ENCODE measurements at regions not wholly inside any gene's neighbourhood (a gene's known extent, or its start where the extent isn't known, plus 50 kb on each side); places are given as distances from the start of the nearest gene placed in this dataset.
"Not testable (repeated sequence)": the region's sequence is repeated elsewhere in the genome, so short reads cannot be mapped to it uniquely, and the experiment has no call there.

GRCh38 chr4:19063662-19064061, 1042.1 kb upstream of the LCORL start:
- no peak for DNase-seq (ENCODE audit: low spot score)

- no peak for DNase-seq (ENCODE audit: low spot score)
Measured at GRCh38 chr4:19054916-19055315, 1033.4 kb upstream of the LCORL start.

- DNase-seq (ENCODE audit: low spot score) = no peak
Measured at GRCh38 chr4:19051831-19052230, 1030.3 kb upstream of the LCORL start.

GRCh38 chr4:19047279-19047880, 1025.8 kb upstream of the LCORL start:
- no peak for DNase-seq (ENCODE audit: low spot score)

- DNase-seq (ENCODE audit: low spot score) = no peak
Measured at GRCh38 chr4:19039816-19040215, 1018.3 kb upstream of the LCORL start.

GRCh38 chr4:19038231-19038630, 1016.7 kb upstream of the LCORL start:
- DNase-seq (ENCODE audit: low spot score) = no peak

- DNase-seq (ENCODE audit: low spot score) = no peak
Measured at GRCh38 chr4:19033816-19034733, 1012.5 kb upstream of the LCORL start.

GRCh38 chr4:19030536-19030935, 1009.0 kb upstream of the LCORL start:
- DNase-seq (ENCODE audit: low spot score) = no peak

GRCh38 chr4:19030048-19030447, 1008.5 kb upstream of the LCORL start:
- no peak for DNase-seq (ENCODE audit: low spot score)

GRCh38 chr4:19026281-19026680, 1004.7 kb upstream of the LCORL start:
- no peak for DNase-seq (ENCODE audit: low spot score)

GRCh38 chr4:19025031-19025430, 1003.5 kb upstream of the LCORL start:
- no peak for DNase-seq (ENCODE audit: low spot score)

- DNase-seq (ENCODE audit: low spot score) = no peak
Measured at GRCh38 chr4:19024047-19024446, 1002.5 kb upstream of the LCORL start.

- no peak for DNase-seq (ENCODE audit: low spot score)
Measured at GRCh38 chr4:19021617-19022016, 1000.1 kb upstream of the LCORL start.

GRCh38 chr4:19016550-19016949, 995.0 kb upstream of the LCORL start:
- not testable (repeated sequence) for DNase-seq (ENCODE audit: low spot score)

GRCh38 chr4:19014594-19014993, 993.0 kb upstream of the LCORL start:
- no peak for DNase-seq (ENCODE audit: low spot score)

GRCh38 chr4:19010761-19011160, 989.2 kb upstream of the LCORL start:
- DNase-seq (ENCODE audit: low spot score) = no peak

- no peak for DNase-seq (ENCODE audit: low spot score)
Measured at GRCh38 chr4:19009881-19010280, 988.3 kb upstream of the LCORL start.

- DNase-seq (ENCODE audit: low spot score) = no peak
Measured at GRCh38 chr4:19005211-19005610, 983.7 kb upstream of the LCORL start.

GRCh38 chr4:19002170-19002569, 980.6 kb upstream of the LCORL start:
- DNase-seq (ENCODE audit: low spot score) = no peak

GRCh38 chr4:18999595-18999994, 978.0 kb upstream of the LCORL start:
- DNase-seq (ENCODE audit: low spot score) = no peak

GRCh38 chr4:18981234-18981615, 959.7 kb upstream of the LCORL start:
- no peak for DNase-seq (ENCODE audit: low spot score)

GRCh38 chr4:18980516-18981233, 959.1 kb upstream of the LCORL start:
- no peak for DNase-seq (ENCODE audit: low spot score)

GRCh38 chr4:18976884-18977283, 955.3 kb upstream of the LCORL start:
- DNase-seq (ENCODE audit: low spot score) = no peak

Measured in HT-29 (cell line).